ENCODE measurements at regions not wholly inside any gene's neighbourhood (a gene's known extent, or its start where the extent isn't known, plus 50 kb on each side); places are given as distances from the start of the nearest gene placed in this dataset.

- H3K36me3 ChIP-seq: no peaks in the 10 kb centered on the region
- no peak for DNase-seq (ENCODE audit: low read depth in 1 of 2, low spot score in 1 of 2)
- no peak overlapping the region for H3K4me3 ChIP-seq
- H3K9me3 ChIP-seq (ENCODE audit: low read depth): no peaks in the 10 kb centered on the region
- H3K4me1 ChIP-seq (ENCODE audit: low read depth): no peaks in the 10 kb centered on the region
- H3K27me3 ChIP-seq: no peaks in the 10 kb centered on the region
- TF ChIP-seq, protein P1, sequence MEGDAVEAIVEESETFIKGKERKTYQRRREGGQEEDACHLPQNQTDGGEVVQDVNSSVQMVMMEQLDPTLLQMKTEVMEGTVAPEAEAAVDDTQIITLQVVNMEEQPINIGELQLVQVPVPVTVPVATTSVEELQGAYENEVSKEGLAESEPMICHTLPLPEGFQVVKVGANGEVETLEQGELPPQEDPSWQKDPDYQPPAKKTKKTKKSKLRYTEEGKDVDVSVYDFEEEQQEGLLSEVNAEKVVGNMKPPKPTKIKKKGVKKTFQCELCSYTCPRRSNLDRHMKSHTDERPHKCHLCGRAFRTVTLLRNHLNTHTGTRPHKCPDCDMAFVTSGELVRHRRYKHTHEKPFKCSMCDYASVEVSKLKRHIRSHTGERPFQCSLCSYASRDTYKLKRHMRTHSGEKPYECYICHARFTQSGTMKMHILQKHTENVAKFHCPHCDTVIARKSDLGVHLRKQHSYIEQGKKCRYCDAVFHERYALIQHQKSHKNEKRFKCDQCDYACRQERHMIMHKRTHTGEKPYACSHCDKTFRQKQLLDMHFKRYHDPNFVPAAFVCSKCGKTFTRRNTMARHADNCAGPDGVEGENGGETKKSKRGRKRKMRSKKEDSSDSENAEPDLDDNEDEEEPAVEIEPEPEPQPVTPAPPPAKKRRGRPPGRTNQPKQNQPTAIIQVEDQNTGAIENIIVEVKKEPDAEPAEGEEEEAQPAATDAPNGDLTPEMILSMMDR (IDR thresholded peaks at IDR 0.05; ENCODE audit: low read depth, low read length): no peak
- no peak overlapping the region for H3K27ac ChIP-seq
These were observed 641.6 kb upstream of the TBL1XR1 start for GRCh38 chr3:177838766-177839350.

DNA sequence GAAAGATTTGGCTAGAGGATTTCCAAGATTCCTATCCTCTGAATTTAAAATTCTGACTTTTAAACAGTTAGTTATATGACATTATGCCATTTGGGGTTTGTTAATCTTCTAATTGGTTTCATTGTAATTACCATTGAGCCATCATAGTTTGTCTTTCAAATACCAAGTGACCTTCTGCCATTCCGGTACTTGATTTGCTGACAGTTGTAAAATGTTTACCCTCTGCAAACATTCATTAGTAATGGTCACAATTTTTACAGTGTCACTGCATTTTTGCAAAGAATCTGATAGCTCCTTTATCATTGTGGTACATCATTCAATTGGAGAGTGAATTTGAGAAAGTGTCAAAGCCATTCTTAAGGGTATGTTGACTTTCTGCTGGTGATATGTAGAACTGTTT, 645.0 kb upstream of the TBL1XR1 start:
- Histone ChIP-seq H3K9me3 (ENCODE audit: low read depth) (no peaks in the 10 kb centered on the region), H3K27ac (no peak overlapping the region), H3K36me3 (no peaks in the 10 kb centered on the region), H3K4me3 (no peak overlapping the region), H3K27me3 (no peaks in the 10 kb centered on the region), H3K4me1 (ENCODE audit: low read depth) (no peaks in the 10 kb centered on the region)
- no peak for DNase-seq (ENCODE audit: low read depth in 1 of 2, low spot score in 1 of 2)
- TF ChIP-seq, protein P1 (IDR thresholded peaks at IDR 0.05; ENCODE audit: low read depth, low read length): no peak

DNA sequence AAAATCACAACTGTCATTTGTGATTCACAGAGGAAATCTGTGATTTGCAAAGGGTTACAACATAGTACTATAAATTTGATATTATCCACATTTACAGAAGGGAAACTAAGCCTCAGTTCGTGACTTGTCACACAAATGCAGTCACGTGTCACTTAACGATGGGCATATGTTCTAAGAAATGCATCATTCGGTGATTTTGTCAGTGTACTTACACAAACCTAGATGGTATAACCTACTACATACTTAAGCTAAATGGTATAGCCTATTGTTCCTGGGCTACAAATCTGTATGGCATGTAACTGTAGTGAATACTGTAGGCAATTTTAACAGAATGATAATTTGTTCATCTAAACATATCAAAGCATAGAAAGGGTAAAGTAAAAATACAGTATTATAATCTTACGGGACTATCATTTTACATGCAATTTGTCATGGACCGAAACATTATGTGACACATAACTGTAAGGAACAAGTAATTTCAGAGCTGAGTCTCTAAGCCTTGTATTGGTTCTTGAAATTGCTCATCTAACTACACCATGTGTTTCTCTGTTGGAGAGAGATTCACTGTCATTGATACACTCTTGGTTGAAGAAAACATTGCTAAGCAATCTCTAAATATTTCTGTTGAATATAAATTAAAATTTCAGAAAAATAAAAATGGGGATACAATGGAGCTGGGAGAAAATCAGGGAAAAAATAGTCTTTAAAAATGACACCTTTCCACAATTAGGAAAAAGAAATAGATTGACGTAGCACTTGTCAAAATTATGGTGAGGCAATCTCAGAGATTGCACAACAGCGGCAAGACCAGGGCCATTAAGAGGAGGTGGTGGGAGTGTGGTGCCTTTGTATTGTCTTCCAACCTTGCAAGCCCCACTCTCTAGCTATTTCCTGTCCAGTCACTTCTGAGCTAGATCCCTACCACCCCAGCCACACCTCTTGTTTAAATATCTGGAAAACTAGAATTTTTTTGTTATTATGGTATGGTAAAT, 645.8 kb upstream of the TBL1XR1 start:
- no peak overlapping the region for H3K4me3 ChIP-seq
- TF ChIP-seq, protein P1 (IDR thresholded peaks at IDR 0.05; ENCODE audit: low read depth, low read length): no peak
- DNase-seq (ENCODE audit: low read depth in 1 of 2, low spot score in 1 of 2): no peak

GRCh38 chr3:177852001-177852807, 654.9 kb upstream of the TBL1XR1 start:
- TF ChIP-seq, protein P1 (IDR thresholded peaks at IDR 0.05; ENCODE audit: low read depth, low read length): no peak
- DNase-seq (ENCODE audit: low read depth in 1 of 2, low spot score in 1 of 2): peak in 1 of 2 donors; percentile 73

More for the DNA sequence above, 645.8 kb upstream of the TBL1XR1 start:
- H3K27me3 ChIP-seq: no peaks in the 10 kb centered on the region
- no peaks in the 10 kb centered on the region for H3K9me3 ChIP-seq (ENCODE audit: low read depth)
- H3K4me1 ChIP-seq (ENCODE audit: low read depth): no peaks in the 10 kb centered on the region
- no peaks in the 10 kb centered on the region for H3K36me3 ChIP-seq
- H3K27ac ChIP-seq: no peak overlapping the region

DNA sequence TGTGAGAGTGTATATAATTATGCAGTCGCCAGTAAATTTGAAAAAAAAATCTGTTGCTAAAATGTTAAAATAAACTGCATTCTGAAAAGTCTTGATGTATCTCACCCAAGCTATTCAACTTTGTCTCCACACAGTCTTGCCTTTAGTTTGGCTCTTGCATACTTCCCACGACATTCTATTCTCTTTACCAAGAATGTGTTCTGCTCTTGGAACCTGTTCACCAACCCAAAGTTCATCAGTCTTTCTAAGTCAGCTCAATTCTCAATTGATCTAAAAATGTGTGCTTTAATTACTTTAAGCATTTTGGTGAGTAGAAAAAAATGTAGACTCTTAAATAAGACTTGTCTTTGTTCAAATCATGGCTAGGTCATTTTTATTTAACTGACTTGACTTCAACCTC, 657.7 kb upstream of the TBL1XR1 start:
- Histone ChIP-seq H3K36me3 (no peaks in the 10 kb centered on the region), H3K27me3 (no peaks in the 10 kb centered on the region), H3K27ac (no peak overlapping the region), H3K9me3 (ENCODE audit: low read depth) (no peaks in the 10 kb centered on the region), H3K4me3 (no peak overlapping the region), H3K4me1 (ENCODE audit: low read depth) (no peaks in the 10 kb centered on the region)
- TF ChIP-seq, protein P1 (IDR thresholded peaks at IDR 0.05; ENCODE audit: low read depth, low read length): no peak
- no peak for DNase-seq (ENCODE audit: low read depth in 1 of 2, low spot score in 1 of 2)

More at GRCh38 chr3:177852001-177852807, 654.9 kb upstream of the TBL1XR1 start:
- no peaks in the 10 kb centered on the region for H3K4me1 ChIP-seq (ENCODE audit: low read depth)
- no peaks in the 10 kb centered on the region for H3K36me3 ChIP-seq
- no peak overlapping the region for H3K4me3 ChIP-seq
- no peaks in the 10 kb centered on the region for H3K27me3 ChIP-seq
- no peak overlapping the region for H3K27ac ChIP-seq
- no peaks in the 10 kb centered on the region for H3K9me3 ChIP-seq (ENCODE audit: low read depth)
